ENCODE measurements at regions not wholly inside any gene's neighbourhood (a gene's known extent, or its start where the extent isn't known, plus 50 kb on each side); places are given as distances from the start of the nearest gene placed in this dataset.

- no peak overlapping the region for H3K9ac ChIP-seq (ENCODE audit: insufficient read depth in 1 of 2, low read length in 2 of 2)
- H3K27ac ChIP-seq (ENCODE audit: low read depth in 1 of 2, low read length in 1 of 2): no peak overlapping the region
- H3K4me3 ChIP-seq: no peak overlapping the region
- H3K9me3 ChIP-seq (ENCODE audit: control insufficient read depth in 4 of 4, insufficient read depth in 3 of 4, low read length in 3 of 4): peaks cover 0 to 8% (median 7%) of the 10 kb centered on the region in 4 donors
- 92 to 94% methylated on average over 4 of the region's 4 CpGs for WGBS, 2 donors
- H3K36me3 ChIP-seq (ENCODE audit: control insufficient read depth in 4 of 4, insufficient read depth in 4 of 4, low read length in 4 of 4): no peaks in the 10 kb centered on the region
- TF ChIP-seq, protein P1, sequence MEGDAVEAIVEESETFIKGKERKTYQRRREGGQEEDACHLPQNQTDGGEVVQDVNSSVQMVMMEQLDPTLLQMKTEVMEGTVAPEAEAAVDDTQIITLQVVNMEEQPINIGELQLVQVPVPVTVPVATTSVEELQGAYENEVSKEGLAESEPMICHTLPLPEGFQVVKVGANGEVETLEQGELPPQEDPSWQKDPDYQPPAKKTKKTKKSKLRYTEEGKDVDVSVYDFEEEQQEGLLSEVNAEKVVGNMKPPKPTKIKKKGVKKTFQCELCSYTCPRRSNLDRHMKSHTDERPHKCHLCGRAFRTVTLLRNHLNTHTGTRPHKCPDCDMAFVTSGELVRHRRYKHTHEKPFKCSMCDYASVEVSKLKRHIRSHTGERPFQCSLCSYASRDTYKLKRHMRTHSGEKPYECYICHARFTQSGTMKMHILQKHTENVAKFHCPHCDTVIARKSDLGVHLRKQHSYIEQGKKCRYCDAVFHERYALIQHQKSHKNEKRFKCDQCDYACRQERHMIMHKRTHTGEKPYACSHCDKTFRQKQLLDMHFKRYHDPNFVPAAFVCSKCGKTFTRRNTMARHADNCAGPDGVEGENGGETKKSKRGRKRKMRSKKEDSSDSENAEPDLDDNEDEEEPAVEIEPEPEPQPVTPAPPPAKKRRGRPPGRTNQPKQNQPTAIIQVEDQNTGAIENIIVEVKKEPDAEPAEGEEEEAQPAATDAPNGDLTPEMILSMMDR (IDR thresholded peaks at IDR 0.05; ENCODE audit: control extremely low read depth, extremely low read depth): no peak
- ATAC-seq (ENCODE audit: insufficient read depth, low FRiP score) (no peak), DNase-seq (no peak)
- H3K4me1 ChIP-seq (ENCODE audit: control insufficient read depth in 5 of 5, insufficient read depth in 5 of 5, low read length in 5 of 5): no peaks in the 10 kb centered on the region
- H3K27me3 ChIP-seq (ENCODE audit: control insufficient read depth in 3 of 3, insufficient read depth in 3 of 3, low read length in 2 of 3): no peaks in the 10 kb centered on the region
Measured at GRCh38 chr11:70510106-70510505, 111.8 kb downstream of the CTTN start.

GRCh38 chr11:70510571-70510970 is 112.2 kb downstream of the CTTN start:
- DNase-seq: no peak
- no peak for ATAC-seq (ENCODE audit: insufficient read depth, low FRiP score)
- Histone ChIP-seq H3K27me3 (ENCODE audit: control insufficient read depth in 3 of 3, insufficient read depth in 3 of 3, low read length in 2 of 3) (no peaks in the 10 kb centered on the region), H3K4me3 (no peak overlapping the region), H3K9ac (ENCODE audit: insufficient read depth in 1 of 2, low read length in 2 of 2) (no peak overlapping the region), H3K27ac (ENCODE audit: low read depth in 1 of 2, low read length in 1 of 2) (no peak overlapping the region), H3K4me1 (ENCODE audit: control insufficient read depth in 5 of 5, insufficient read depth in 5 of 5, low read length in 5 of 5) (no peaks in the 10 kb centered on the region), H3K36me3 (ENCODE audit: control insufficient read depth in 4 of 4, insufficient read depth in 4 of 4, low read length in 4 of 4) (no peaks in the 10 kb centered on the region), H3K9me3 (ENCODE audit: control insufficient read depth in 4 of 4, insufficient read depth in 3 of 4, low read length in 3 of 4) (peaks cover 0 to 8% (median 7%) of the 10 kb centered on the region in 4 donors)
- TF ChIP-seq, protein P1 (IDR thresholded peaks at IDR 0.05; ENCODE audit: control extremely low read depth, extremely low read depth): no peak
- WGBS, 2 donors: 82 to 83% methylated on average over 6 of the region's 6 CpGs

DNA sequence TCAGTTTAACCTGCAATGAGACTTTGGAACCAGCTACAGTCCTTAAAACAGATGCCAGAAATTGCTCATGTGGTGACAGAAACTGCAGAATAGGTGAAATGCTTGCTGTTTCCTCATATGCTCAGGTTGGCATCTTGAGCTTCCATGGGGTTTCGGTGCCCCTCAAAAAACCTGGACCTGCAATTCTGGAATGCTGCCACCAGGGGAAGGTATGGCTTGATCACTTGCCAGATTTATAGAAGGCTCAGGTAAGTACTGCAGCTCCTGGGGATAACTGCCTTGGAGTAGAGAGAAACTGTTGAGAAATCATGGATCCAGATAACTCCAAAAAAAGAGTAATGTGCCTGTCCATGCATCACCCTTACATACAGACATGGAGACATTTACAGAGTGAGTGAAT is 113.0 kb downstream of the CTTN start:
- Histone ChIP-seq H3K4me3 (no peak overlapping the region), H3K9ac (ENCODE audit: insufficient read depth in 1 of 2, low read length in 2 of 2) (no peak overlapping the region), H3K27ac (ENCODE audit: low read depth in 1 of 2, low read length in 1 of 2) (no peak overlapping the region), H3K36me3 (ENCODE audit: control insufficient read depth in 4 of 4, insufficient read depth in 4 of 4, low read length in 4 of 4) (no peaks in the 10 kb centered on the region), H3K9me3 (ENCODE audit: control insufficient read depth in 4 of 4, insufficient read depth in 3 of 4, low read length in 3 of 4) (peaks cover 0 to 8% (median 7%) of the 10 kb centered on the region in 4 donors), H3K27me3 (ENCODE audit: control insufficient read depth in 3 of 3, insufficient read depth in 3 of 3, low read length in 2 of 3) (no peaks in the 10 kb centered on the region), H3K4me1 (ENCODE audit: control insufficient read depth in 5 of 5, insufficient read depth in 5 of 5, low read length in 5 of 5) (no peaks in the 10 kb centered on the region)
- TF ChIP-seq, protein P1 (IDR thresholded peaks at IDR 0.05; ENCODE audit: control extremely low read depth, extremely low read depth): no peak
- ATAC-seq (ENCODE audit: insufficient read depth, low FRiP score) (no peak), DNase-seq (no peak)
- 92 to 96% methylated on average over 1 of the region's 1 CpG for WGBS, 2 donors

DNA sequence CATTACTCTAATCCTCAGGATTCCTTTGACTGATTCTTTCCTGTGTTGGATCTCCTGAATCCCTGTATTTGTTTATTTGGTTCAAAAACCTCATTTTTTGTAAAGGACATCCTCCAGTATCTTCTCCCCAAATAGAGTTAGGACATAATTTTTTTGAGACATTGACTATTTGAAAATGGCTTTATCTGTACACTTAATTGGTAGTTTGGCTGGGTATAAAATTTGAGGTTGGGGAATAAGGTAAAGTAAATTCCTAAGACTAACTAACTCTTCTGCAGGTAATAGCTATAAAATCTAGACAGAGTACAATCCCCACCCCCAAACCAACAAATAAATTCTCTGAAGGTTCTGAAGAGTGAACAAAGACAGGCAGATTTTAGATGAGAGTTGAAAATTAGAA is 114.4 kb downstream of the CTTN start:
- Histone ChIP-seq H3K9me3 (ENCODE audit: control insufficient read depth in 4 of 4, insufficient read depth in 3 of 4, low read length in 3 of 4) (peaks cover 0 to 11% (median 8%) of the 10 kb centered on the region in 4 donors), H3K4me3 (no peak overlapping the region), H3K27ac (ENCODE audit: low read depth in 1 of 2, low read length in 1 of 2) (no peak overlapping the region), H3K27me3 (ENCODE audit: control insufficient read depth in 3 of 3, insufficient read depth in 3 of 3, low read length in 2 of 3) (no peaks in the 10 kb centered on the region), H3K36me3 (ENCODE audit: control insufficient read depth in 4 of 4, insufficient read depth in 4 of 4, low read length in 4 of 4) (no peaks in the 10 kb centered on the region), H3K9ac (ENCODE audit: insufficient read depth in 1 of 2, low read length in 2 of 2) (no peak overlapping the region), H3K4me1 (ENCODE audit: control insufficient read depth in 5 of 5, insufficient read depth in 5 of 5, low read length in 5 of 5) (no peaks in the 10 kb centered on the region)
- ATAC-seq (ENCODE audit: insufficient read depth, low FRiP score) (no peak), DNase-seq (no peak)
- TF ChIP-seq, protein P1 (IDR thresholded peaks at IDR 0.05; ENCODE audit: control extremely low read depth, extremely low read depth): no peak

Data from lung (tissue), 11 donors.